Uterus (tissue), 2 donors: ENCODE measurements at regions not wholly inside any gene's neighbourhood (a gene's known extent, or its start where the extent isn't known, plus 50 kb on each side); places are given as distances from the start of the nearest gene placed in this dataset.

ENCODE experiments used
- CTCF ChIP-seq, 4 experiments: fragments of 200-600 bp in 2 of 4; fragments of 450-650 bp in 2 of 4; sonication (generic) in 2 of 4; IDR thresholded peaks; one replicate each; pipeline ENCODE4 v1.5.1; 2016 to 2019; ENCODE audit warnings: antibody characterized with exemption in 4 of 4, mild to moderate bottlenecking in 2 of 4, moderate library complexity in 1 of 4
- POLR2A ChIP-seq, 2 donors: fragments of 450-650 bp; IDR thresholded peaks; one replicate each; pipeline ENCODE4 v1.6.1; 2016; ENCODE audit warnings: antibody characterized with exemption in 2 of 2, mild to moderate bottlenecking in 1 of 2, moderate library complexity in 1 of 2

GRCh38 chr2:188032306-188032705 is 259.4 kb upstream of the GULP1 start:
- TF ChIP-seq CTCF (IDR thresholded peaks at IDR 0.05) (no peak), POLR2A (IDR thresholded peaks at IDR 0.05) (no peak)
